Skin epidermis (tissue), 12 donors: ENCODE measurements at regions not wholly inside any gene's neighbourhood (a gene's known extent, or its start where the extent isn't known, plus 50 kb on each side); places are given as distances from the start of the nearest gene placed in this dataset.
"Not testable (repeated sequence)": the region's sequence is repeated elsewhere in the genome, so short reads cannot be mapped to it uniquely, and the experiment has no call there.

Source experiments
- H3K27ac ChIP-seq, 21 experiments: fragments of 200-600 bp; sonication (generic) in 11 of 21; one replicate each; pipeline ENCODE4 v1.5.0; 2020; ENCODE audit warnings: mild to moderate bottlenecking in 3 of 21, inconsistent platforms in 2 of 21, moderate library complexity in 2 of 21
- H3K4me3 ChIP-seq, 7 experiments: fragments of 200-600 bp; sonication (generic) in 2 of 7; one replicate each; pipeline ENCODE4 v1.5.0; 2020; ENCODE audit warnings: inconsistent platforms in 2 of 7, mild to moderate bottlenecking in 2 of 7, moderate library complexity in 1 of 7

DNA sequence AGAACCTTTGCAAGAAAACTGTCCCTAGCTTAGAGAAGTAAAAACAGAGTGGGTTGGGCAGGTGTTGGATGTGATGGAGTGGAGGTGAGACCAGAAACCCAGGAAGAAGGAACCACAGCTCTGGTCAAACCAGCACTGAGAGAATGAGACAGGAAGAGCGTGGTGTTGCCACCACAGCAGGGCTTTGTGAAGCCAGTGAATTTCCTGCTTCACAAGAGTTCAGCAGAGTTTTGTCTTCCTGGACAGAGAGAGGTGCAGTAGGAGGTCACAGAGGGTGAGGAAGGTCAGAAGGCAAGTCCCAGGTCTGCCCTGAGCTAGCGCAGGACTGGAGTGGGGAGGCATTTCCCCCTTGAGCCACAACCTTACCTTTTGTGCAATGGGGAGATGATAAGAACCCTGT, 2306.2 kb upstream of the ACO1 start:
- Histone ChIP-seq H3K27ac (no peak overlapping the region), H3K4me3 (no peak overlapping the region)

DNA sequence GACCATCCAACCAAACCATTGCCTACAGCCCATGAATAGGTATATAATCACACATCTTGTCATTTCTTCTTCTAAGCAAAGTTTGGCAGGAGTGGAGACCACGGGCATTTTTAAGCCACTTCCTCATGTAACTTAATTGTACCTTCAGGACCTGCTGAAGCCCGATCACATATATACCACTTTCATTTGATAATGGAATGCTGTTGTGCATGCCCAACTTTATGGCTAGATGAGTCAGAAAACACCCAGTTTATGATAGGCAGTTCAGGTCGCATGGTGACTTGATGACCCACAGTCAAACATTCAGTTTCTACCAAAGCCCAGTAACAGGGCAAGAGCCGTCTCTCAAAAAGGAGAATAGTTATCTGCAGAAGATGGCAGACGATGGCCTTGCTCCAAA, 2295.0 kb upstream of the ACO1 start:
- Histone ChIP-seq H3K4me3 (no peak overlapping the region), H3K27ac (no peak overlapping the region)

DNA sequence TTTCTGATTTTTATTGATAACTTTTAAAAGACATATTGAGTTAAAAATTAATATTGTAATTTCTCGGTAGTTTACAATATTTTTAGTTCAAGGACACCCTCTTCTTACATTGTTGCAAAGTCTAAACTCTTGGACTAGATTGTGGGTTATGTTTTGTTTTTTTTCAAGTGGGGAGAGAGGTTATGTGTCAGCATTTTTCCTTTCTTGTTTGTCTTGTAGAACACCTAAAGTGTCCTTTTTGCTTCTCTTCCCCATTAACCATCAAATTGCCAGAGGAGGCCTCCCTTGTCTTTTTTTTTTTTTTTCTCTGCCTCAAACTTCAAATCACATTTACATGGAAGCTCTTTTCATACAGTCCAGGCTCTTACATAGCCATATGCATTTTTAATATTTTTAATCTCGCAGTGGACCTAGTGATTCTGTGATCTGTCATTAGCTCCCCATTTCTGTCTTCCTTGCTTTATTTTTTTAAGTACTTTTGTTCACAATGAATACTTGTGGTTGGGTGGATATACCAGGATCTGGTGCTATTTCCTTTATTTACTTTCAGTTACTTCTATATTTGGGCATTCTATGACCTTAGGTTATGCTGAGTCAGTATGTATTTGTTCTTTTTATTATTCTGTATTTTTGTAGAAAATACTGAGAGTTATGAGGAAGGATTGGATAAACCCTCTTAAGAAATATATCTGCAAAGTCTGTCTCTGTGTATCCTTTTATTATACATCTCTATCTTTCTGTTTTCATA, 2280.6 kb upstream of the ACO1 start:
- Histone ChIP-seq H3K27ac (no peak overlapping the region), H3K4me3 (no peak overlapping the region)

DNA sequence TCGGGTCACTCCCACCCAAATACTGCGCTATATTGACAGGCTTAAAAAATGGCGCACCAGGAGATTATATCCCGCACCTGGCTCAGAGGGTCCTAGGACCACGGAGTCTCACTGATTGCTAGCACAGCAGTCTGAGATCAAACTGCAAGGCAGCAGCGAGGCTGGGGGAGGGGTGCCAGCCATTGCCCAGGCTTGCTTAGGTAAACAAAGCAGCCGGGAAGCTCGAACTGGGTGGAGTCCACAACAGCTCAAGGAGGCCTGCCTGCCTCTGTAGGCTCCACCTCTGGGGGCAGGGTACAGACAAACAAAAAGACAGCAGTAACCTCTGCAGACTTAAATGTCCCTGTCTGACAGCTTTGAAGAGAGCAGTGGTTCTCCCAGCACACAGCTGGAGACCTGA, 2277.3 kb upstream of the ACO1 start:
- not testable (repeated sequence) for H3K4me3 ChIP-seq, H3K27ac ChIP-seq

DNA sequence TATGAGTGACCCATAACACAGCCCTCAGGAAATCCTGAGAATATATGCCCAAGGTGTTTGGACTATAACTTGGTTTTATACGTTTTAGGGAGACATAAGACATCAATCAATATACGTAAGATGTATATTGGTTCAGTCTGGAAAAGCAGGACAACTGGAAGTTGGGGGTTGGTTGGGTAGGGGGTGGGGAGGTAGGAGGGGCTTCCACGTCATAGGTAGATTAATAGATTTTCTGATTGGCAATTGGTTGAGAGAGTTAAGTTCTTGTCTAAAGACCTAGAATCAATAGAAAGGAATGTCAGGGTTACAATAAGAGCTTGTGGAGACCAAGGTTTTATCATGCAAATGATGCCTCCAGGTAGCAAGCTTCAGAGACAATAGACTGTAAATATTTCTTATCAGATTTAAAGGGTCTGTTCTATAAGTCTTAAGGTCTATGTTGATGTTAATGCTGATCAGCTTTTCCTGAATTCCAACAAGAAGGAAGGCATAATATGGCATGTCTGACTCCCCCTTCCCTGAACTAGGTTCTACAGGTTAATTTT, 2267.7 kb upstream of the ACO1 start:
- Histone ChIP-seq H3K4me3 (no peak overlapping the region), H3K27ac (no peak overlapping the region)

DNA sequence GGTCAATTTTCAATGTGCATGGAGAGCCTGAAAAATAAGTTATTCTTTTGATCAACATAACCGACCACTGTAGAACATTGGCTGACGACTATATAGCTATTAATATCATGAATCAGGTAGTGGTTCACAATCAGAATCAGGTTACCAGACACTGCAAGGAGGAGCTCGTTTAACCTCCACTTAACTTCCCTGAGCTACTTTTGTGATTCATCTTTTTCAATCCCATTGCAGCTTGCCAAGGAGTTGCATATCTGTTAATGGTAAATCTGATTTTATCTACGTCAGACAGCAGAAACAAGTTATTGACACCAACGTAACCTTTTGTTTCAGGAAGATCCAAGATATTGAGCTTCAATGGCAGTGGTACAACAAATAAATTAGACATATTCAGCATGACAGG, 2263.8 kb upstream of the ACO1 start:
- no peak overlapping the region for H3K4me3 ChIP-seq
- H3K27ac ChIP-seq: no peak overlapping the region

DNA sequence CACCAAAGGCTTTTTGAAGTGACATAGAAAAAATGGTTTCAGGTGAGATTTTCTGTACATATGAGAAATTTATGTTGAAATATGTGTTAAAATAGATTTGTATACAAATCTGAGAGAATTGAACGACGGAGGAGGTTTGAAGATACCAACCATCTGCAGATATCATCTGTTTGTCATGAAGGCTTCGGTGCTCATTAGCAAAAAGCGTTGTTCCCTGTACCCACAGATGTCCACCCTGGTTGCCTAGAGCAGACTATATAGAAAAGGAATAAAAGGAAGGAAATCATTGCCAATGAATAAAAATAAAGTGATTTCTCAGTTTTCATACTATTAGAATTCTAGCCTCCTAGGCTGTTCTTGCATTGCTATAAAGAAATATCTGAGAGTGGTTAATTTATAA, 2262.8 kb upstream of the ACO1 start:
- Histone ChIP-seq H3K27ac (no peak overlapping the region), H3K4me3 (no peak overlapping the region)

DNA sequence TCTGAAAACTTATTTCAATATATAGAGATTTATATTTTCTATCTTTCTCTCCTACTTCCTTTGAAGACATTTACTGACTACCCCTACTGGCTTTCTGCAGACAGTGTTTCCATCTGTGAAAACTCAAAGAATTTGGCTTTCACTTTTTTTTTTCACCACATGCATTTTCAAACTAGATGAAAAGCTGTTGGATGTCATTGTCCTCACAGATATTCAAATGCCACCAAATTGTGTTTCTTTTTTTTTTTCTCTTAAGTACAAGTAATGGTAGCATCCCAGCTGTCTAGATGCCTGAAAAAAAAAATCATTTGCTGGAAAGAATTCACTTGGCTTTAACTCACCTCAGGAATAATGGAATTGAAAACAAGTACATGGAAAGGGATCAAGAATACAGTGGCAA, 2258.6 kb upstream of the ACO1 start:
- Histone ChIP-seq H3K4me3 (no peak overlapping the region), H3K27ac (no peak overlapping the region)

DNA sequence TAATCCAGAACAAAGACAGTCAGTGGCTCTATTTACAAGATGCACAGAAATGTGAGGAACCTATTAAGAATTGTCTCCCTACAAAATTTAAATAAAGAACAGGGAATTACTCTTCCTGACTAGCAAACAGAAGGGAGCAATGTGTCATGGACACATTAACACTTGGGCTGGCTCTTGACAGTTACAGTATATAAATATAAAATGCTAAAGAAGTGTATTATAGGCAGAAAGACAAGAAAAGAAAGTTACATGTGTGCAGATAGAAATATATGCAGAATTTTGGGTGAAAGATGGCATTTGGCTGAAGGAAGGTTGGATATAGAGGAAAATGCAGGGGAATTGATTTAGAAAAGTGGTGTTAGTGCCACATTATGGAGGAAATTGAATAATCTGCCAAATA, 2257.1 kb upstream of the ACO1 start:
- no peak overlapping the region for H3K4me3 ChIP-seq
- no peak overlapping the region for H3K27ac ChIP-seq

DNA sequence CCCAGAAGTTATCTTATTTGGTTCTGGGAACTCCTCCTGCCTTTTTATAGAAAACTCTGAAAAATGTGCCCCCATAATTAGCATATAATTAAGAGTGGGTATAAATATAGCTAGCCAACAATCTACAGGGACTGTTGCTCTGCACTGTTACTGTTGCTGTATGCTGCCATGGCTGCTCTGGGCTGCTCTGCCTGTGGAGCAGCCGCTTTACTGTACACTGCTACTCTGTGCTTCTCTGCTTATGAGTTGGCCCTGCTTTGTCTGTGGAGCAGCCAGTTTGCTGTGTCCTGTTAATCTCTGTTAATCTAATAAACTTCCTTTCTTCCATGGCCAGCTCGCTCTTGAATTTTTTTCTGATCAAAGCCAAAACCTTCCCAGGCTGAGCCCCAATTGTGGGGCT, 2244.0 kb upstream of the ACO1 start:
- Histone ChIP-seq H3K4me3 (no peak overlapping the region), H3K27ac (no peak overlapping the region)

DNA sequence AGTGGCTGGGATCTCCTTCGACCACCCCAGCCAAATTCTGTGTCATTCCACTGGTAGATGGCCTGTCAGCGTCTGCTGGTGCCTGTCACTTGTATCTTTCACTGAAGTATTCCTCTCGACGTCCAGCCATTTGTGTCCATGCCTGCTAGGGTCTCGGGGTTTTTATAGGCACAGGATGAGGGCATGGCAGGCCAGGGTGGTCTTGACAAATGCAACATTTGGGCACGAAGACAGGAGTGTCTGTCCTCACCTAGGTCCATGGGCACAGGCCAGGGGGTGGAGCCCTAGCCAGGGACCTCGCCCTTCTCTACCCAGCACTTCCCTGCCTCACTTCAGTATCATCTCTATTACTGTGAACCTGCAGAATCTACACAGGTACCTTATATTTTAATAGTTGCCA, 2223.9 kb upstream of the ACO1 start:
- Histone ChIP-seq H3K27ac (no peak overlapping the region), H3K4me3 (no peak overlapping the region)

DNA sequence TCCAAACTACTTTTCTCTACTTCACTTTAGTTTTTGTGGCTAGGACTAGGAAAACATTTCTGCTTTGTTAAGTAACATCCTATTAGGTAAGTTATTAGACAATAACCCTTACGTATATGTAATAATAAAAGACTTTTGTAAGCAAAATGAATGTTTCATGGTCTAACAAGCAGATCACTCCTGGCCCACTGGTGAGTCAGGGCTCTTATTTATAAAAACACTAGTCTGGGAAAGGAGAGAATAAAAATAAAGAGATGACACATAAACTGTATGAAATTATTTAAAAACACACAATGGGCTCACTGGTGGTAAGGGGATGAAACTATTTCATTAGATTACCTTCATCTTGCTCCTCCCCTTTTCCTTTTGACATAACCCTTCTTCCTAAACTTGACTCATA, 2212.2 kb upstream of the ACO1 start:
- Histone ChIP-seq H3K27ac (no peak overlapping the region), H3K4me3 (no peak overlapping the region)

DNA sequence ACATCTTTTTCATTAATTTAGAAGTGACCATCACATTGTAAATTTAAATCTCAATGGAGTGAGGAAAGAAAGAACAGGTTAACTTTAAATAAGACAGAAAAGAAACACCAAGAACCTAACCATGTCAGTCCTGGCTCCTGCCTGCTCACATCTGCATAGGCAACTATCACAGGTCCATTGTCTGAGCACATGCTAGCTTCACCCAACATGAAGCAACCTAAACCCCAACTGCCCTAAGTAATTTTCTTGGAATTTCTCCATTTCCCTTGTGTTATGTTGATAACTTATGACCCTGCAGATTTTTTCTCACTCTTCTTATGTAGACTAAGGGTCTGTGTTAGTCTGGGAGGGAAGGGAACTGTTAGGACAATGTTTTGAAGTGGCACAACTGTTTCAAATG, 2205.8 kb upstream of the ACO1 start:
- H3K4me3 ChIP-seq: no peak overlapping the region
- H3K27ac ChIP-seq: no peak overlapping the region

DNA sequence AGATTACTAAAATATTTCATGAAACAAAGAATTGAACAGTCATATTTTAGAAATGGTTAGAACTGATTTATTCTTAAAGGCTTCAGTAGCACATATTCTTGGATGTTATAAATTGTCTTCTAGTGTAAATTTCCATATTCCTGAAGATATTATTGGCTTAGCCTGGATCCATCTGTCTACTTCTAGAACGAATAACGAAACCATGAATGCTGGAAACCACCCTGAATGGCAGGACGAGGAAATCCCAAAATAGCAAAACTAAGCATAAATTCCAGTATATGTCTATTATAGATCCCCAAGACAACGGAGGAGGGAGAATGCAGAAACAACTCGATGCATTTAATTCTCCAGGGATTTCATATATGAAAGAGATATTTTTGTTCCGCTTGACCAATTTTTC, 2191.0 kb upstream of the ACO1 start:
- no peak overlapping the region for H3K4me3 ChIP-seq
- no peak overlapping the region for H3K27ac ChIP-seq

DNA sequence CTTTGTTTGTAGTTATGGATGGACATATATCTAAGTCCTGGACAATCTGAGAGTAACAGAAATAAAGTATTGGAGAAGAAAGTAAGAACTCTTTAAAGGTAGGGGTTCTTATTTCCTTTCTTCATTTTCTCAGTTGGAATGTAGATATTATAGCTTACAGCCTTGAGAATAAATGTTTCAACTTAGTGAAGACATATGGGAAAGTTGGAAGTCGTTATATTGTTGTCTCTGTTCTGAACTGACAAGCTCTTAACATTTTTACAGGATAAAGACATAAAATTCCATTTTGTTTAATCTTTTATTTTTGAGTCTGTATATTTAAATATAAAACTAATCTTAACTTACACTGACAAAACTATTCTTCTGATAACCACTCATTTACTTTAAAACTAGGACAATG, 2187.5 kb upstream of the ACO1 start:
- H3K4me3 ChIP-seq: no peak overlapping the region
- H3K27ac ChIP-seq: no peak overlapping the region

DNA sequence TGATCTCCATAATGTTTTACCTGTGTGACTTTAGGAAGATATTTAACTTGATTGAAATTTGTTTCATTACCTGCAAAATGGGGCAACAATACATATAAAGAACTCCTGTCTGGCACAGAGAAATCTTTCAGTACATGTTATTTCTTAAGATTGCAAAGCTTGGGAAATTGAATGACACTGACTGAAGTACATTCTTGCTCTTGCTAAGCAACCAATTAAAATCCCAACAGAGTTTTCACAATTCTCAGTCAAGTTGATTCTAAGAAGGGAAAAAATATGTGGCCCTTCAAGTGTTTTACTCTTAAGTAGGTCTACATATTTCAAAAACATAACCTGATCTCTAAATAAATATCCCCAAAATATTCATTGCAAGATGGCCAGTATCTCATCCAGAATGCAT, 2187.0 kb upstream of the ACO1 start:
- Histone ChIP-seq H3K27ac (no peak overlapping the region), H3K4me3 (no peak overlapping the region)

DNA sequence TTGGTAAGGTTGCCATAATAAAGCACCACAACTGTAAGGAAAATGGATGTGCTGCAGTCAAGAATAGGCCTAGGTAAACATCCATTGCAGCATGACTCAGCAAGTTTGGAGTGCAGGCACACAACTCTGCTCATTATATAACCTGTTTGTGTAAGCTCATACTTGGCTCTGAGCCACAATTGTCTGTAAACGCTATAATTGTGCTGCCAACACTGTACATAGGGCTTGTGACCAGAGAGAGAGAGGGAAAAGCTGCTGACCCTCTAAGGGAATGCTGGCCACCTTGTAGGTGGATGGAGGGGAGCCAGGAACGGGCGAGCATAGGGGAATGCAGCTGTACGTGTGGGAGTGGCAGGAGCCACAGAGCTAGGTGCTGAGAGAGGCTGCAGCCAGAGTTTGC, 2186.5 kb upstream of the ACO1 start:
- no peak overlapping the region for H3K4me3 ChIP-seq
- H3K27ac ChIP-seq: no peak overlapping the region

DNA sequence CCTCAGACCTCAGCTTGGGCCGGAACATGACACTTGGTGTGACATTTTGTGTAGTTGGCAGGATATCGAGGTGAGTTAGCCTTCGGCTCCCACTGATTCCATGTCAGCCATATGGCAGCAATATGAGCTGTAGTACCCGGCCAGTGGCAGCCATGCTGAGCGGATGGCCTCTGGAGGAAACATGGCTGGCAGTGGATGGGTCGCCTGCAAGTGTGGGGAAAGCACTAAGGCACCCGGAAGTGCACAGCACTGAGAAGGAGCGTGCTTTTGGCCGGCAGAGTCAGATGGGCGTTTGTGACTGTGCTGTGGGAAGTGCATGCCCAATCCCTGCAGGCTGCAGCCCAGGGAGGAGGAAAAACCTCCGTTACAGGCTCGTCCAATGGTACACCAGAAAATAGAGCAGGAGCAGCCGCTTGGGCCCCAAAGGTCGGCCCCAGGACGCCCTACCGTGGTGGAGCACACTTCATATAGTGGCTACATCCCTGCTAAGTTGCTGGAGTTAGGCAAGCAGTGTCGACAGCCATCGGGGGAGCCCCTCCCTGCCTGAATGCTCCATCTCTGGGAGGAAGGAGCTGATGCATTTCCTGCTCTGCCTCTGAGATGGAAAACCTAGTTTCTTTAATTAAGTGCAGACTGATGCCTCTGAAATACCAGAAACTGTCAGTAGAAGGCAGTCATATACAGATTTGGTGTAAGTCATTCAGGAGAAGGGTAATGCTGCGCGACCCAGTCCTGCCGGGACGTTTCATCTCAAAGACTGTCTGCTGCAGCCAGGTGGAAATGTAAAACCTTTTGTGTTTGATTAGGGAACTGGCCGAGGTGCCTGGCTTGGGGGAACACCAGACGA, 2185.8 kb upstream of the ACO1 start:
- Histone ChIP-seq H3K27ac (no peak overlapping the region), H3K4me3 (no peak overlapping the region)

DNA sequence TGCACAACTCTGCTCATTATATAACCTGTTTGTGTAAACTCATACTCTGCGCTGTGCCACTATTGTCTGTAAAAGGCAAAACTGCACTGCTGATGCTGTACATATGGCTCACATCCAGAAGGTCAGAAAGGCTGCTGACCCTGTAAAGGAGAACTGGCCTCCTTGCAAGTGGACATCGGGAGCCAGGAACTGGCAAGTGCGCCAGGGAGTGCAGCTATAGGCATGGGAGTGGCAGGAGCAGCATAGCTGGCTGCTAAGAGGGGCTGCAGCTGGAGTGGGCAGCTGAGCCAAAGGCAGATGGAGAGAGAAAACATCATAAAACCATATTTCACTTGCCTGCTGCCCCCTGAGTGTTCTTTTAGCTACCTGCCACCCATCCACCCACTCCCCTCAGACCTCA, 2183.4 kb upstream of the ACO1 start:
- H3K4me3 ChIP-seq: no peak overlapping the region
- H3K27ac ChIP-seq: no peak overlapping the region

DNA sequence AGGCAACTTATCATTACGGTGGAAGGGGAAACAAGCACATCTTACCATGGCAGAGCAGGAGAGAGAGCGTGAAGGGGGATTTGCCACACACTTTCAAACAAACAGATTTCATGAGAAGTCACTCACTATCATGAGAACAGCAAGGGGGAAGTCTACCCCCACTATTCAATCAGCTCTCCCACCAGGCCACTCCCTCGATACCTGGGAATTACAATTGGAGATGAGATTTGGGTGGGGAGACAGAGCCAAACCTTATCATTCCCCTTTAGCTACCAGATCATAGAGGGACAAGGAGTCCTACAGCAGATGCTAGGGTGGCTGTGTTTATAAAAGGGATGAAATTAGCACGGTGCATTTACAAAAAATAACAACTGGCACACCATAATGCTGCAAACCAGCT, 2149.4 kb upstream of the ACO1 start:
- no peak overlapping the region for H3K27ac ChIP-seq
- no peak overlapping the region for H3K4me3 ChIP-seq

DNA sequence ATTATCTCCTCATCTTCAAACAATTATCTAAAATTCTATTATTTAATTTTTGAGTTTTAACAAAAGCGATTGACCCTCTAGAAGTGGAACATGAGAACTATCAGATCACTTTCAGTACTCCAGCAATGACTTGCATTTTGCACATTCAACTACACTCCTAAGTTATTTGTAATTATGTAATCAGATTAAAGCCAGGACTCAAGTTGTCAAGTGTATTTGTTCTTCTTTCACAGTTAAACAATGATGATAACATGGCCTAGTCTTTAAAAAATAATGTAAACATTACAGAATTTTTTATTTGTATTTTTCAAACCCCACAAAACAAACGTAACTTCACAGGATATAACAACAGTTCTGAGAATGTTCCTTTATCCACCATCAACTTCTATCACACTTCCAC, 2148.9 kb upstream of the ACO1 start:
- H3K27ac ChIP-seq: no peak overlapping the region

More for the DNA sequence above, 2148.9 kb upstream of the ACO1 start:
- H3K4me3 ChIP-seq: no peak overlapping the region
